NCI-H146 treated with DMSO at 0.1 percent for 48 hours (cell line): ENCODE measurements at regions not wholly inside any gene's neighbourhood (a gene's known extent, or its start where the extent isn't known, plus 50 kb on each side); places are given as distances from the start of the nearest gene placed in this dataset.
"Not testable (repeated sequence)": the region's sequence is repeated elsewhere in the genome, so short reads cannot be mapped to it uniquely, and the experiment has no call there.

Experiments
- DNase-seq: peaks from one replicate; lab custom pipeline; 2025; ENCODE audit not compliant: unreplicated experiment; lab: John Stamatoyannopoulos, UW

DNA sequence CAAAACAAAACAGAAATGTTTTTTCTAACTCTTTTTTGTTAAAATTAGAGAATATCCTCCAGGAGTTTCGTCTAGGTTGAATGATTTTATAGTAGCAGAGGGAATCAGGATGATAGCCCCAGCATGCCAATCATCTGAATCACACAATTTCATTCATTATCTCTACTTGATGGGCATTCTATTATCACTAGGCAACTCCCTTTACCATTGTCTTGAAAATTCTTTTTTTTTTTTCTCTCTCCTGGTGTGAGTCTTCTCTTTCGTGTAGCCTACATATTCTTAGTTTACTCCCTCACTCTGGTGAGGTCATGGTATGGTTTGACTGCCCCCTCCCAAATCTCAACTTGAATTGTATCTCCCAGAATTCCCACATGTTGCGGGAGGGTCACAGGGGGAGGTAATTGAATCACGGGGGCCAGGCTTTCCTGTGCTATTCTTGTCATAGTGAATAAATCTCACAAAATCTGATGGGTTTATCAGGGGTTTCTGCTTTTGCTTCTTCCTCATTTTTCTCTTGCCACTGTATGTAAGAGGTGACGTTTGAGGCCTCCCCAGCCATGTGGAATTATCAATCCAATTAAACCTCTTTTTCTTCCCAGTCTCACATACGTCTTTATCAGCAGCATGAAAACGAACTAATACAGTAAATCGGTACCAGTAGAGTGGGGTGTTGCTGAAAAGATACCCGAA, 105.0 kb downstream of the OTUD1 start:
- DNase-seq, result no peak

DNA sequence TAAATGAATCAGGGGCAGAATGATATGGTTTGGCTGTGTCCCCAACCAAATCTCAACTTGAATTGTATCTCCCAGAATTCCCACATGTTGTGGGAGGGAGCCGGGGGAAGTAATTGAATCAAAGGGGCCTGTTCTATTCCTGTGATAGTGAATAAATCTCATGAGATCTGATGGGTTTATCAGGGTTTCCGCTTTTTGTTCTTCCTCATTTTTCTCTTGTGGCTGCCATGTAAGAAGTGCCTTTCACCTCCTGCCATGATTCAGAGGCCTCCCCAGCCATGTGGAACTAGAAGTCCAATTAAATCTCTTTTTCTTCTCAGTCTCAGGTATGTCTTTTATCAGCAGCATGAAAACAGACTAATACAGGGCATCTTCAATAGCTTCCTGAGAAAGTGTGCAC, 107.0 kb downstream of the OTUD1 start:
- DNase-seq, result not testable (repeated sequence)

- no peak for DNase-seq
These were observed 118.0 kb downstream of the OTUD1 start for GRCh38 chr10:23556727-23557440.

- DNase-seq, result no peak
These were observed 118.9 kb downstream of the OTUD1 start for GRCh38 chr10:23557777-23558176.

DNA sequence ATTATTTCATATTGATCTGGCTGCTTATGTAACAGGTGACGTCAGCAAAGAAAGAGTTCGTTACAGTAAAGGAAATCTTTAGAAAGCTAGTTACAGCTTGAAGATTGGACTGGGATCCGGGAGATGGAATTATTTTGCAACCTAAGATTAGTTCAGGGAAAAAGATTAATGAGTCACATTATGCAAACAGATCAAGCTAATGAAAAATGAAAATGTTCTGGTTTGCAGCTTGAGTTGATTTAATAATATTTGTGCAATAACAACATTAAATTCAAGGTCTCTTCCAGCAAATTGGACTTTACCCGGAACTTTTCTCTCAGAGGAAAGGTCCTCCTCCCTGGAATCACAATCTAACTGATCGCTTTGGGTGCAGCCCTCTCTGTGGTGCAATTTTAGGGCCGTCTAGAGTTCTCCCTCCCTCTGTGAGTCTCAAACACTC, 119.5 kb downstream of the OTUD1 start:
- no peak for DNase-seq

DNA sequence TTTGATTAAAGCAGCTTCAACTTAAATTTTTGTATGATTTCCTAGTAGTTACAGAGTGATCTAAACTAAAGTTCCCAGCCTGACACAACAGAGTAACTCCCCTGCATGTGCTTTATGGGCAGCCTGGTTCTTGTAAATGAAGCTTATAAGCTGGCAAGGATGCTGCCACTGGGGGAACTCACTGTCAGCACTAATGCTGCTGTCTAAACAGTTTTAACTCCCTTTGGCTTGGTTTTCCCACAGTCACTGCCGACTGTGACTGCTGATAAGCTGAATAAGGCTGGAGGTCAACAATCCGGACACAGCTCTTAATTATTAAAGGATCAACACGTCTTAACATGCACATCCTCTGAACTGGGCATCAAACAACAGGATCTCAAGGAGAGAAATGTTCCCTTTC, 130.1 kb downstream of the OTUD1 start:
- no peak for DNase-seq

- no peak for DNase-seq
These were observed 133.0 kb downstream of the OTUD1 start for GRCh38 chr10:23571884-23572283.

DNA sequence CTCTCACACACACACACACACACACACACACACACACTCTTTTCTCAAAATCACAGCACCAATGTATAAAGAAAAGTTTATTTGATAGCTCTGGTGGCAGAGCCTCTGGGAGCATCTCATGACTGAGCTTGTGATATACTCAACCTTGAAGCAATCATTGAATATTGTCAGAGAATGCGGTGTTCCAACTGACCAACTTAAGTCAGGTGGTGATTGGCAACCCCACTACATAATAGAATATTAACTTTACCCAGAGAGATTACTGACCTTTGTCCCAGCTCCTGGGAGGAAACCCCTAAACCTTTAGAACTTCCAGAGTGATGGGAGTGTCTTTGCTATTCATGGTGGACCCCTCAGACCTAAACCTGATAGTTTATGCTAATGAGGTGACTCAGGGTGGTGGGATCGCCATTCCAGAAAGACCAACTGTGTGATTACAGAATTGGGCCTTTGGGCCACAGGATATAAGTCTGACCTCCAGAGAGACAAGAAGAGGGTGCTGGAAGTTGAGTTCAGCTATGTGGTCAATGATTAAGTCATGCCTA, 143.1 kb downstream of the OTUD1 start:
- DNase-seq, result no peak

DNA sequence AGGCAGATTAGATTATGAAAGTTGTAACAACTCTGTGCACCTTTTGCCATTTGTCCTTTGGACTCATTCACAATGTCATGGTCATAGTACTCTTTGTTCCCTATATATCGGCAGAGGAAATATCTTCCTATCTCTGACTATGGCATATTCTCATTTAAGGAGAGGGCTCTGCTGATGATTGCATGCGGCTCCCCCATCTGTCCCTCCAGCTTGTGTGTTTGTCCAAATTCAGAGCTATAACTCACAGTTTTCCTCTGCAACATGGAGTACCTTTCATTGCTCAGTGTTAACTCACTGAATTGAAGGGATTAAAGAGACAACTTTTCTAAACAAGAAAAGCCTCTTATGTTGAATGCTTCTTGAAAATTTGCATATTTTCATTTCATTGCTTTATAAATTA, 145.5 kb downstream of the OTUD1 start:
- DNase-seq, result no peak

DNA sequence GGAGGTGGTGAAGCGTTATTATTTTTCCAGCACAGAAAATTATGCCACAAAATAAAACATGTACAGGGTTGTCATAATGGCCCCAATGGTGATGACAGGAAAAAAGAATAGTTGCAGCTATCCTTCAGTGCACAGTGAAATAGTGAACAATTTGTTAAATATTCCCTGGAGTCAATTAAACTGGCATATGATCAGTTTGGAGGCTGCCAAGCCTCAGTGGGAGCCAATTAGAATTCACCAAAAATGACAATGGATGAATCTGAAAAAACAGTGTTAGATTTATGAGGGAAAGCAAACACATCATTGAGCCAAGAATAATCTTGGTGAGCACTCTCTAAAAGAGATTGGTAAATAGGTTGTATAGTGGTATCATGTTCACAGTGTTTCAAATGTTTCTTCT, 146.3 kb downstream of the OTUD1 start:
- no peak for DNase-seq

DNA sequence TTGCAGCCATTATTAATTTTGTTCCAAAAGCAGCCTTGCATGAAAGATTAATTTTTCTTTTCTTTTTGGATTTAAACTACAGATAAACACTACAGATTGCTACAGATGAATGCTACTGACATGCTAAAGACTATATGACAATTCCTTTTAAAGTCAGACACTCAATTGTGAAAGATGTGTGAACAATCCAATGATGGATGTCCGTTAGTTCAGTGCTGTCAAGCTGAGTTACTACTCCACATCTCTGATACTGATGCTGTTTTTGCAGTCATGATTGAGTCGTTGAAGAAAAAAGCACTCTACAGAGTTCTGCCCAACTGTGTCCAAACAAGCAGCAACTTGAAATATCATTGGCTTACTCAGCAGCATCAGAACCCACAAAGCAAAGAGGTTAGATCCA, 146.8 kb downstream of the OTUD1 start:
- DNase-seq, result no peak

GRCh38 chr10:23595278-23595677, 156.4 kb downstream of the OTUD1 start:
- not testable (repeated sequence) for DNase-seq

GRCh38 chr10:23604613-23605012, 165.7 kb downstream of the OTUD1 start:
- no peak for DNase-seq

DNA sequence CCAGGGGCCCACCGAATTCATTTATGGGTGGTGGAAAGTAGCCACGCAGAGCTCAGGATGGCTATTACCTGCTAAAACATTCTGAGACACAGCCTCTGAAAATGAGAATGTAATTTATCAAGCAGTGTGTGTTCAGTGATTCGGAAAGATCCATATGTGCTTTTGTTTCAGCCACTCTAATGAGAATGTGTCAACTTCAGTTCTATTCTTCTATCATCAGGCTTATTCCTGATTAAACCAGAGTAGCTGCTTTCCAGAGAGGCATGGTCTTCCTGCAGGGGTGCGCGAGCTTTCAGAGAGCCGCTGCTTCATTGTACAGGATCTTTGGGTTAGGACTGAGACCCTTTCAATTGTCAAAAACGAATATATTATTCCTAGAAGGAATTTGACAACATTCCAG, 167.6 kb downstream of the OTUD1 start:
- DNase-seq, result no peak

DNA sequence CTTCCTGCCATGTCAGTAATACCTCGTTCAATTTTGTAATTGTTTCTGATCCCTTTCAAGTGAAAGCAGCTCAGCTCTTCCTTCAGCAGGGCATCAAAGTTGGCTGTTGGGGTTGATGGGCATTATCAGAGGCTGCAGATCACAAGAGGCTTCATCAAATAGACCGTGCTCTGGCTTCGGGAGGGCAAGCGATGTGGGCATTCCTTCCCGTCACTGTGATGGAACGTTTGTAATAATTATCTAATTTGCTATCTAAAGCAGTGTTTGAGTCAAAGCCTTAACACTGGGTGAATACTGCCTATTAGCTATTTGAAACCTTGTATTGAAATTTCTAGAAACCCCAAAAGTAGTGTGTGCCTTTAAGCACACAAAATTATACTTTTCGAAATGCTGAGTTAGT, 170.1 kb downstream of the OTUD1 start:
- no peak for DNase-seq

GRCh38 chr10:23610626-23611307, 171.9 kb downstream of the OTUD1 start:
- no peak for DNase-seq

DNA sequence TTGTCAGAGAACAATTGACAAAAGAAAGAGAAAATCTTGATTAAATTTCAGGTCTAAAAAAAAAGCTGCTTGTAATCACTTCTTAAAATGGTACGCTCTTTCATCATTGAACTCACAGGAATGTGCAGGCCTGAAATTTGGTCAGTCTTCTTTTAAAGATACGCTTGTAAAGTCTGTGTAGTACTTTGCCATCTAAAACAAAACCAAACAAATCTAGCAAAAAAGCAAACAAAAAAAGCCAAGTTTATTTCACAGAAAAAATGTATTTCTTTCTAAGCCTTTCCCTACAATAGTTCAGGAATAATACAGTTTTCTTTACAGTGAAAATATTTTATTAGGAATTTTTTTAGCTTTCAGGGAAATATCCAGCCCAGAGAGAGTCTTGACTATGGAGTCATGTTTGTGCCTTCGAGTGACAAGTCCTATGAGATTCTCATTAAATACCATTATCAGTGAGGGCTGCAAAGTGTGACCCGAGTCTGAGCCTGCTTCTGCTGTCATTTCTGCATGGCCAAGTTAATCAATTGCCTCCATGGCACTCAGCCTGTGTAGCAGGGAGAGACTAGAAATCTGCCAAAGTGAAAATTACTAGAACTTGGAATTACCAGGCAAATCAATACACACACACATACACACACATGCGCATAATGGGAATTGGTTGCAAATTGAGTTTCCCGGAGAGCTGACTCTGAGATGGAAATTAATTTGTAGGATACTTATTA, 172.6 kb downstream of the OTUD1 start:
- no peak for DNase-seq

DNA sequence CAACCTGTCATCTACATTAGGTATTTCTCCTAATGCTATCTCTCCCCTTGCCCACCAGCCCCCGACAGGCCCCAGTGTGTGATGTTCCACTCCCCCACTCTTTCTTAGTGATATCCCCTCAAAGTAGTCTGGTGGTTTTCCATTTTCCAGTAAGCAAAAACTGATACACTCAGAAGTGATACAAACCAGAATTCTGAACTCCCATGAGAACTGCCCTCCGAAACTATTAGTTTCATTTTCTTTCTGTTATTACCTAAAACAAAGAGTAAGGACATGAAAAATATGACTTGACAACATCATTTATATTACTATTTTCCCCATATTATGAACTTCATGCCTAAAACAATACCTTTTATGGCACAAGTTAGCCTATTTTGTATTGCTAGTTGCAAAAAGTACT, 175.0 kb downstream of the OTUD1 start:
- DNase-seq, result no peak

DNA sequence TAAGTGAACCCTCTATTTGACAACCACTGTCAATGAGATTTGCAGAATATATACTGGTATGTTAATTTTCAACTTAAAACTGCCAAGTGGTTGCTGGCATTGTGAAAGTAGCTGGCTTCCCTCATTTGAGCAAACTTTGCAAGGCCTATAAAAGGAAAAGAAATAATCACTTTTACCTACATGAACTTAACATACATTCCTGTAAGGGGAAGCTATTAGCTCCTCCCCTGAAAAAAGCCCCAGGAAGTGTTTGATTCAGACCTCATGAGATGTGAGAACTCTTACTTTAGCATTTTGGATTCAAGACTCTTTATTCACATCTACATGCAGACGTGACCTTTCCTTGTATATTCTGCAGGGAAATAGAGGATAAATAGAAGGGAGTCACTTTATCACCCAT, 175.6 kb downstream of the OTUD1 start:
- no peak for DNase-seq

DNA sequence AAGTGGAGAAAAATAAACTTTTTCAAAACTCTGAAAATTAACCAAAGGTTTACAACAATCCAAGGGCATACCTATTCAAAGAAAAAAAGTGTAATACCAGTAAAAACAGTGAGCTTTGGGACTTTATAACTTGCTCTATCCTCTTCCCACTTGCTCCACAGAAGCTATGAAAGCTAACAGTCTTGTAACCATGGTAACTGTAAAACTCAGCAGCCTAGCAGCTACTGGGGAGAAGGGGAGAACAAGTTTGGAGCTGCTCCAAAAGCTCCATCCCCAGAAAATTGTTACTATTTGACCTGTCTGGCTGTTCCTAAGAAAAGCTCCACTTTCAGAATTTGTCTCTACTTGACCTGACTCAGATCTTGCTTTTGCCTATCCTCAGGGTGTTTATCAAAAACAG, 191.5 kb downstream of the OTUD1 start:
- no peak for DNase-seq

- no peak for DNase-seq
These were observed 192.0 kb downstream of the OTUD1 start for GRCh38 chr10:23630885-23631284.
